ENCODE measurements at regions not wholly inside any gene's neighbourhood (a gene's known extent, or its start where the extent isn't known, plus 50 kb on each side); places are given as distances from the start of the nearest gene placed in this dataset.
"Not testable (repeated sequence)": the region's sequence is repeated elsewhere in the genome, so short reads cannot be mapped to it uniquely, and the experiment has no call there.

DNA sequence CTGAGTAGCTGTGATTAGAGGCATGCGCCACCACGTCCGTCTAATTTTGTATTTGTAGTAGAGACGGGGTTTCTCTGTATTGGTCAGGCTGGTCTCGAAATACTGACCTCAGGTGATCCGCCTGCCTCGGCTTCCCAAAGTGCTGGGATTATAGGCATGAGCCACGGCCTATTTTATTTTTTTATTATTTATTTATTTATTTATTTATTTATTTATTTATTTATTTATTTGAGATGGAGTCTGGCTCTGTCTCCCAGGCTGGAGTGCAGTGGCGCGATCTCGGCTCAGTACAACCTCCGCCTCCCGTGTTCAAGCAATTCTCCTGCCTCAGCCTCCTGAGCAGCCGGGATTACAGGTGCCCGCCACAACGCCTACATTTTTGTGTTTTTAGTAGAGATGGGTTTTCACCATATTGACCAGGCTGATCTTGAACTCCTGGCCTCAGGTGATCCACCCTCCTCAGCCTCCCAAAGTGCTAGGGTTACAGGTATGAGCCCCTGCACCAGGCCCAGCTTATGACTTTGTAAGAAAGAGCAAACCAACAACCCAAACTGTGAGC lies 56.3 kb upstream of the TIAM2 start:
- not testable (repeated sequence) for TF ChIP-seq CTCF (IDR thresholded peaks at IDR 0.05); EZH2 (IDR thresholded peaks at IDR 0.05; ENCODE audit: borderline replicate concordance, insufficient read depth, low read depth, low read length, poor library complexity, severe bottlenecking)
